Fibroblast of lung (primary cell): ENCODE measurements at regions not wholly inside any gene's neighbourhood (a gene's known extent, or its start where the extent isn't known, plus 50 kb on each side); places are given as distances from the start of the nearest gene placed in this dataset.

Experiments used
- EZH2 ChIP-seq: IDR thresholded peaks from 2 replicates; pipeline ENCODE4 v1.5.1; 2012; ENCODE audit warnings: low read length, control low read depth, mild to moderate bottlenecking; ENCODE audit errors: missing control alignments
- TF ChIP-seq, protein P1 (sequence below), 2 donors: IDR thresholded peaks in 1 of 2; conservative IDR thresholded peaks in 1 of 2; 1 replicate in 1 of 2; 2 replicates in 1 of 2; pipeline ENCODE4 v1.5.1; 2011 to 2012; ENCODE audit warnings: low read length in 2 of 2, control low read depth in 1 of 2, inconsistent platforms in 1 of 2, low read depth in 1 of 2, mild to moderate bottlenecking in 1 of 2

DNA sequence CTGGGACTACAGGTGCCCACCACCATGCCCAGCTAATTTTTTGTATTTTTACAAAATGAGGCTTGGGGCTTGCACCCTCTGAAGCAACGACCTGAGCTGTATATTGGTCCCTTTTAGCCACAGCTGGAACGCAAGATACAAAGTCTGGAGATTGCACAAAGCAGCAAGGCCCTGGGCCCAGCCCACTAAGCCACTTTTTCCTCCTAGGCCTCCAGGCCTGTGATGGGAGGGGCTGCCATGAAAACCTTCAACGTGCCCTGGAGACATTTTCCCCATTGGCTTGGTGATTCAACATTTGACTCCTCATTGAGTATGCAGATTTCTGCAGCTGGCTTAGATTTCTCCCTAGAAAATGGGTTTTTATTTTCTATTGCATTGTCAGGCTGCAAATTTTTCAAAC lies 69.2 kb downstream of the CYB561 start:
- TF ChIP-seq, protein P1, sequence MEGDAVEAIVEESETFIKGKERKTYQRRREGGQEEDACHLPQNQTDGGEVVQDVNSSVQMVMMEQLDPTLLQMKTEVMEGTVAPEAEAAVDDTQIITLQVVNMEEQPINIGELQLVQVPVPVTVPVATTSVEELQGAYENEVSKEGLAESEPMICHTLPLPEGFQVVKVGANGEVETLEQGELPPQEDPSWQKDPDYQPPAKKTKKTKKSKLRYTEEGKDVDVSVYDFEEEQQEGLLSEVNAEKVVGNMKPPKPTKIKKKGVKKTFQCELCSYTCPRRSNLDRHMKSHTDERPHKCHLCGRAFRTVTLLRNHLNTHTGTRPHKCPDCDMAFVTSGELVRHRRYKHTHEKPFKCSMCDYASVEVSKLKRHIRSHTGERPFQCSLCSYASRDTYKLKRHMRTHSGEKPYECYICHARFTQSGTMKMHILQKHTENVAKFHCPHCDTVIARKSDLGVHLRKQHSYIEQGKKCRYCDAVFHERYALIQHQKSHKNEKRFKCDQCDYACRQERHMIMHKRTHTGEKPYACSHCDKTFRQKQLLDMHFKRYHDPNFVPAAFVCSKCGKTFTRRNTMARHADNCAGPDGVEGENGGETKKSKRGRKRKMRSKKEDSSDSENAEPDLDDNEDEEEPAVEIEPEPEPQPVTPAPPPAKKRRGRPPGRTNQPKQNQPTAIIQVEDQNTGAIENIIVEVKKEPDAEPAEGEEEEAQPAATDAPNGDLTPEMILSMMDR (conservative IDR thresholded peaks at IDR 0.05 in 1 of 2, IDR thresholded peaks at IDR 0.05 in 1 of 2; ENCODE audit: low read depth in 1 of 2, low read length in 2 of 2): no peak
- TF ChIP-seq EZH2: no peak
